ENCODE measurements at regions not wholly inside any gene's neighbourhood (a gene's known extent, or its start where the extent isn't known, plus 50 kb on each side); places are given as distances from the start of the nearest gene placed in this dataset.

DNA sequence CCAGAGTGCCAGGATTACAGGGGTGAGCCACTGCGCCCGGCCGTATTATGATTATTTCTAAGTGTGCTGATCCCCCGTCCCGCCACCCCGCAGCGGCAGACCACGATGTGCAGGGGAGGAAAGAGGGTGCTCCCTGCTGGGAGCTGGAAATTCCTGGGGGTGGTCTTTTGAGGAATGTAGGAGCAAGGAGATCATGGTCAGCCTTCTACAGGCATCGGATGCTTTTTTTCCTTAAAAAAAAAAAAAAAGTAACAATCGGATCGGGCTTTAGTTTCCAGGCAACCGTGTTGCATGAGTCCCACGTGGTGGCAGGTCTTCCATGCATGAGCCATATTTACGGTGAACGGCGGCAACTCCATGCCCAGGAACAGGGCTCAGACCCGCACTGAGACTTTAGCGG lies 74.2 kb upstream of the COX20 start:
- Histone ChIP-seq H3K79me2 (ENCODE audit: insufficient read depth, low read length) (no peaks in the 10 kb centered on the region), H3K36me3 (ENCODE audit: control insufficient read depth in 1 of 2, insufficient read depth in 2 of 2, low read length in 2 of 2) (no peaks in the 10 kb centered on the region), H3K27ac (ENCODE audit: low read depth, low read length) (no peak overlapping the region), H3K9ac (ENCODE audit: low read length) (no peak overlapping the region), H3K9me3 (ENCODE audit: control insufficient read depth in 1 of 2, insufficient read depth in 1 of 2, low read depth in 1 of 2, low read length in 2 of 2) (no peaks in the 10 kb centered on the region), H2AFZ (ENCODE audit: low read depth, low read length, poor library complexity, severe bottlenecking) (no peak overlapping the region), H4K20me1 (ENCODE audit: insufficient read depth) (no peaks in the 10 kb centered on the region), H3K4me3 (replicated peaks in 1 of 2; ENCODE audit: low read depth in 1 of 2, low read length in 2 of 2) (no peak overlapping the region), H3K4me2 (ENCODE audit: low read length) (no peak overlapping the region), H3K4me1 (ENCODE audit: control insufficient read depth in 1 of 2, insufficient read depth in 2 of 2, low read length in 2 of 2) (peaks cover 3 to 4% of the 10 kb centered on the region in 2 experiments; a peak in 3 of 4 replicates), H3K9me2 (ENCODE audit: insufficient read depth) (no peaks in the 10 kb centered on the region), H3K27me3 (ENCODE audit: insufficient read depth, low read length) (no peaks in the 10 kb centered on the region)
- ChIA-PET CTCF (no interaction called here), POLR2A (interaction anchor here (0.7 kb wide), 1 partner anchor 73 kb away, joined by 3 read pairs; no protein-coding TSS in a partner anchor), RAD21 (ENCODE audit: low non-redundant PET in 1 of 2, low total read pairs in 2 of 2, uncharacterized antibody in 2 of 2, unreplicated experiment in 2 of 2) (no interaction called here)
- ATAC-seq = no peak
- no peak for DNase-seq (ENCODE audit: low read depth, low spot score)
- TF ChIP-seq, protein P1, sequence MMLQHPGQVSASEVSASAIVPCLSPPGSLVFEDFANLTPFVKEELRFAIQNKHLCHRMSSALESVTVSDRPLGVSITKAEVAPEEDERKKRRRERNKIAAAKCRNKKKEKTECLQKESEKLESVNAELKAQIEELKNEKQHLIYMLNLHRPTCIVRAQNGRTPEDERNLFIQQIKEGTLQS (IDR thresholded peaks at IDR 0.05) = no peak
- TF ChIP-seq, protein P2, sequence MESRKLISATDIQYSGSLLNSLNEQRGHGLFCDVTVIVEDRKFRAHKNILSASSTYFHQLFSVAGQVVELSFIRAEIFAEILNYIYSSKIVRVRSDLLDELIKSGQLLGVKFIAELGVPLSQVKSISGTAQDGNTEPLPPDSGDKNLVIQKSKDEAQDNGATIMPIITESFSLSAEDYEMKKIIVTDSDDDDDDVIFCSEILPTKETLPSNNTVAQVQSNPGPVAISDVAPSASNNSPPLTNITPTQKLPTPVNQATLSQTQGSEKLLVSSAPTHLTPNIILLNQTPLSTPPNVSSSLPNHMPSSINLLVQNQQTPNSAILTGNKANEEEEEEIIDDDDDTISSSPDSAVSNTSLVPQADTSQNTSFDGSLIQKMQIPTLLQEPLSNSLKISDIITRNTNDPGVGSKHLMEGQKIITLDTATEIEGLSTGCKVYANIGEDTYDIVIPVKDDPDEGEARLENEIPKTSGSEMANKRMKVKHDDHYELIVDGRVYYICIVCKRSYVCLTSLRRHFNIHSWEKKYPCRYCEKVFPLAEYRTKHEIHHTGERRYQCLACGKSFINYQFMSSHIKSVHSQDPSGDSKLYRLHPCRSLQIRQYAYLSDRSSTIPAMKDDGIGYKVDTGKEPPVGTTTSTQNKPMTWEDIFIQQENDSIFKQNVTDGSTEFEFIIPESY (IDR thresholded peaks at IDR 0.05; ENCODE audit: extremely low read depth, insufficient replicate concordance, low read length) = no peak
- TF ChIP-seq TCF7L2 (IDR thresholded peaks at IDR 0.05; ENCODE audit: borderline replicate concordance, extremely low read depth, insufficient read depth, insufficient read length) = no peak
- no peak for TF ChIP-seq CEBPB (IDR thresholded peaks at IDR 0.05; ENCODE audit: low read depth)
- no peak for TF ChIP-seq SRF (IDR thresholded peaks at IDR 0.05; ENCODE audit: low read depth)
- TF ChIP-seq EGR1 (IDR thresholded peaks at IDR 0.05; ENCODE audit: low read depth) = no peak
- no peak for TF ChIP-seq SP1 (IDR thresholded peaks at IDR 0.05; ENCODE audit: low read depth)
- TF ChIP-seq, protein P3, sequence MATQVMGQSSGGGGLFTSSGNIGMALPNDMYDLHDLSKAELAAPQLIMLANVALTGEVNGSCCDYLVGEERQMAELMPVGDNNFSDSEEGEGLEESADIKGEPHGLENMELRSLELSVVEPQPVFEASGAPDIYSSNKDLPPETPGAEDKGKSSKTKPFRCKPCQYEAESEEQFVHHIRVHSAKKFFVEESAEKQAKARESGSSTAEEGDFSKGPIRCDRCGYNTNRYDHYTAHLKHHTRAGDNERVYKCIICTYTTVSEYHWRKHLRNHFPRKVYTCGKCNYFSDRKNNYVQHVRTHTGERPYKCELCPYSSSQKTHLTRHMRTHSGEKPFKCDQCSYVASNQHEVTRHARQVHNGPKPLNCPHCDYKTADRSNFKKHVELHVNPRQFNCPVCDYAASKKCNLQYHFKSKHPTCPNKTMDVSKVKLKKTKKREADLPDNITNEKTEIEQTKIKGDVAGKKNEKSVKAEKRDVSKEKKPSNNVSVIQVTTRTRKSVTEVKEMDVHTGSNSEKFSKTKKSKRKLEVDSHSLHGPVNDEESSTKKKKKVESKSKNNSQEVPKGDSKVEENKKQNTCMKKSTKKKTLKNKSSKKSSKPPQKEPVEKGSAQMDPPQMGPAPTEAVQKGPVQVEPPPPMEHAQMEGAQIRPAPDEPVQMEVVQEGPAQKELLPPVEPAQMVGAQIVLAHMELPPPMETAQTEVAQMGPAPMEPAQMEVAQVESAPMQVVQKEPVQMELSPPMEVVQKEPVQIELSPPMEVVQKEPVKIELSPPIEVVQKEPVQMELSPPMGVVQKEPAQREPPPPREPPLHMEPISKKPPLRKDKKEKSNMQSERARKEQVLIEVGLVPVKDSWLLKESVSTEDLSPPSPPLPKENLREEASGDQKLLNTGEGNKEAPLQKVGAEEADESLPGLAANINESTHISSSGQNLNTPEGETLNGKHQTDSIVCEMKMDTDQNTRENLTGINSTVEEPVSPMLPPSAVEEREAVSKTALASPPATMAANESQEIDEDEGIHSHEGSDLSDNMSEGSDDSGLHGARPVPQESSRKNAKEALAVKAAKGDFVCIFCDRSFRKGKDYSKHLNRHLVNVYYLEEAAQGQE (IDR thresholded peaks at IDR 0.05; ENCODE audit: low read depth) = no peak
- no peak for TF ChIP-seq JUND (IDR thresholded peaks at IDR 0.05)
- TF ChIP-seq CBX3 (IDR thresholded peaks at IDR 0.05; ENCODE audit: low read depth) = no peak
- no peak for TF ChIP-seq FOSL1 (IDR thresholded peaks at IDR 0.05; ENCODE audit: low read depth)
- TF ChIP-seq, protein P4, sequence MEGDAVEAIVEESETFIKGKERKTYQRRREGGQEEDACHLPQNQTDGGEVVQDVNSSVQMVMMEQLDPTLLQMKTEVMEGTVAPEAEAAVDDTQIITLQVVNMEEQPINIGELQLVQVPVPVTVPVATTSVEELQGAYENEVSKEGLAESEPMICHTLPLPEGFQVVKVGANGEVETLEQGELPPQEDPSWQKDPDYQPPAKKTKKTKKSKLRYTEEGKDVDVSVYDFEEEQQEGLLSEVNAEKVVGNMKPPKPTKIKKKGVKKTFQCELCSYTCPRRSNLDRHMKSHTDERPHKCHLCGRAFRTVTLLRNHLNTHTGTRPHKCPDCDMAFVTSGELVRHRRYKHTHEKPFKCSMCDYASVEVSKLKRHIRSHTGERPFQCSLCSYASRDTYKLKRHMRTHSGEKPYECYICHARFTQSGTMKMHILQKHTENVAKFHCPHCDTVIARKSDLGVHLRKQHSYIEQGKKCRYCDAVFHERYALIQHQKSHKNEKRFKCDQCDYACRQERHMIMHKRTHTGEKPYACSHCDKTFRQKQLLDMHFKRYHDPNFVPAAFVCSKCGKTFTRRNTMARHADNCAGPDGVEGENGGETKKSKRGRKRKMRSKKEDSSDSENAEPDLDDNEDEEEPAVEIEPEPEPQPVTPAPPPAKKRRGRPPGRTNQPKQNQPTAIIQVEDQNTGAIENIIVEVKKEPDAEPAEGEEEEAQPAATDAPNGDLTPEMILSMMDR (IDR thresholded peaks at IDR 0.05 in 2 of 3, conservative IDR thresholded peaks at IDR 0.05 in 1 of 3; ENCODE audit: borderline replicate concordance in 1 of 3, insufficient read depth in 1 of 3, low read depth in 2 of 3, low read length in 2 of 3) = no peak
- no peak for TF ChIP-seq ELF1 (IDR thresholded peaks at IDR 0.05; ENCODE audit: borderline replicate concordance, low read depth)
- TF ChIP-seq RAD21 (IDR thresholded peaks at IDR 0.05; ENCODE audit: low read depth) = no peak
- TF ChIP-seq ZNF274 (IDR thresholded peaks at IDR 0.05; ENCODE audit: low read depth, low read length) = no peak
- TF ChIP-seq EZH2 (IDR thresholded peaks at IDR 0.05) = no peak
- BruUV-seq (replicated peaks) = no TSS peak
- intact Hi-C loops (cut with micrococcal nuclease) = no loop called here

Data from HCT116 (cell line).